HG03060 (cell line): ENCODE measurements at regions not wholly inside any gene's neighbourhood (a gene's known extent, or its start where the extent isn't known, plus 50 kb on each side); places are given as distances from the start of the nearest gene placed in this dataset.
A peak's percentile ranks its signal among the peaks of the same experiment; 100 is the strongest.
"Not testable (repeated sequence)": the region's sequence is repeated elsewhere in the genome, so short reads cannot be mapped to it uniquely, and the experiment has no call there.

Experiments used
- ATAC-seq: cut with Tn5 transposase; IDR thresholded peaks from one replicate; pipeline ENCODE4 v1.9.1; 2021; ENCODE audit warnings: low read depth, moderate number of reproducible peaks; ENCODE audit not compliant: unreplicated experiment

GRCh38 chr5:2101685-2102084 is 219.0 kb upstream of the IRX4 start:
- ATAC-seq = no peak

GRCh38 chr5:2096887-2097505 is 214.3 kb upstream of the IRX4 start:
- ATAC-seq = no peak

- no peak for ATAC-seq
Observed at GRCh38 chr5:2095011-2095410, 212.3 kb upstream of the IRX4 start.

- no peak for ATAC-seq
Observed at GRCh38 chr5:2094616-2094995, 211.9 kb upstream of the IRX4 start.

GRCh38 chr5:2093859-2094615 is 211.3 kb upstream of the IRX4 start:
- no peak for ATAC-seq

GRCh38 chr5:2091921-2092320 is 209.2 kb upstream of the IRX4 start:
- no peak for ATAC-seq

GRCh38 chr5:2087980-2088379 is 205.3 kb upstream of the IRX4 start:
- ATAC-seq = no peak

- ATAC-seq = no peak
Observed at GRCh38 chr5:2075365-2075764, 192.6 kb upstream of the IRX4 start.

- ATAC-seq = no peak
Observed at GRCh38 chr5:2071562-2071961, 188.8 kb upstream of the IRX4 start.

GRCh38 chr5:2070787-2071186 is 188.1 kb upstream of the IRX4 start:
- not testable (repeated sequence) for ATAC-seq

- ATAC-seq = no peak
Observed at GRCh38 chr5:2068531-2068930, 185.8 kb upstream of the IRX4 start.

- ATAC-seq = no peak
Observed at GRCh38 chr5:2066373-2066772, 183.6 kb upstream of the IRX4 start.

- not testable (repeated sequence) for ATAC-seq
Observed at GRCh38 chr5:2063380-2063779, 180.7 kb upstream of the IRX4 start.

GRCh38 chr5:2052687-2053086 is 170.0 kb upstream of the IRX4 start:
- ATAC-seq = no peak

- no peak for ATAC-seq
Observed at GRCh38 chr5:2049876-2050275, 167.2 kb upstream of the IRX4 start.

GRCh38 chr5:2048664-2049063 is 165.9 kb upstream of the IRX4 start:
- ATAC-seq = no peak

- ATAC-seq = no peak
Observed at GRCh38 chr5:2047341-2047927, 164.7 kb upstream of the IRX4 start.

GRCh38 chr5:2044041-2044440 is 161.3 kb upstream of the IRX4 start:
- ATAC-seq = no peak

- ATAC-seq = no peak
Observed at GRCh38 chr5:2039180-2039531, 156.4 kb upstream of the IRX4 start.

GRCh38 chr5:2038321-2039179 is 155.8 kb upstream of the IRX4 start:
- ATAC-seq = peak; percentile 71

GRCh38 chr5:2036885-2037284 is 154.2 kb upstream of the IRX4 start:
- ATAC-seq = no peak
